AG09309 (cell line): ENCODE measurements at regions not wholly inside any gene's neighbourhood (a gene's known extent, or its start where the extent isn't known, plus 50 kb on each side); places are given as distances from the start of the nearest gene placed in this dataset.
"Not testable (repeated sequence)": the region's sequence is repeated elsewhere in the genome, so short reads cannot be mapped to it uniquely, and the experiment has no call there.

Source experiments
- DNase-seq: peaks from one replicate; pipeline ENCODE4 v3.0.0-alpha.2; 2010; ENCODE audit warnings: low read depth
- H3K4me3 ChIP-seq: 2 replicates; pipeline ENCODE4 v1.5.1; 2011; ENCODE audit warnings: mild to moderate bottlenecking, low read depth, low read length, moderate library complexity; ENCODE audit not compliant: control insufficient read depth
- TF ChIP-seq, protein P1 (sequence below): IDR thresholded peaks from 2 replicates; pipeline ENCODE4 v1.5.1; 2011; ENCODE audit warnings: mild to moderate bottlenecking, low read depth, low read length, inconsistent platforms; ENCODE audit not compliant: insufficient read depth, control insufficient read depth; ENCODE audit errors: missing control alignments

DNA sequence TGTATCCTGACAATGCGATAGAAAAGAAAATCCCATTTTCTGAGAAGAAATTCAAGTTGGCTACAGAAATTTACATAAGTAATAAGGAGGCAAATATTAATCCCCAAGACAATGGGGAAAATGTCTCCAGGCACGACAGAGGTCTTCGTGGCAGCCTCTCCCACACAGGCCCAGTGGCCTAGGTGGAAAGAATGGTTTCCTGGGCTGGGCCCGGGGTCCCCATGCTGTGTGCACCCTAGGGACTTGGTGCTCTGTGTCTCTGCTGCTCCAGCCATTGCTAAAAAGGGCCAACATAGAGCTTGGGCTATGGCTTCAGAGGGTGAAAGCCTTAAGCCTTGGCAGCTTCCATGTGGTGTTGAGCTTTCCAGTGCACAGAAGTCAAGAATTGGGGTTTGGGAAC is 102.5 kb upstream of the LYPLAL1 start:
- TF ChIP-seq, protein P1, sequence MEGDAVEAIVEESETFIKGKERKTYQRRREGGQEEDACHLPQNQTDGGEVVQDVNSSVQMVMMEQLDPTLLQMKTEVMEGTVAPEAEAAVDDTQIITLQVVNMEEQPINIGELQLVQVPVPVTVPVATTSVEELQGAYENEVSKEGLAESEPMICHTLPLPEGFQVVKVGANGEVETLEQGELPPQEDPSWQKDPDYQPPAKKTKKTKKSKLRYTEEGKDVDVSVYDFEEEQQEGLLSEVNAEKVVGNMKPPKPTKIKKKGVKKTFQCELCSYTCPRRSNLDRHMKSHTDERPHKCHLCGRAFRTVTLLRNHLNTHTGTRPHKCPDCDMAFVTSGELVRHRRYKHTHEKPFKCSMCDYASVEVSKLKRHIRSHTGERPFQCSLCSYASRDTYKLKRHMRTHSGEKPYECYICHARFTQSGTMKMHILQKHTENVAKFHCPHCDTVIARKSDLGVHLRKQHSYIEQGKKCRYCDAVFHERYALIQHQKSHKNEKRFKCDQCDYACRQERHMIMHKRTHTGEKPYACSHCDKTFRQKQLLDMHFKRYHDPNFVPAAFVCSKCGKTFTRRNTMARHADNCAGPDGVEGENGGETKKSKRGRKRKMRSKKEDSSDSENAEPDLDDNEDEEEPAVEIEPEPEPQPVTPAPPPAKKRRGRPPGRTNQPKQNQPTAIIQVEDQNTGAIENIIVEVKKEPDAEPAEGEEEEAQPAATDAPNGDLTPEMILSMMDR = no peak
- no peak overlapping the region for H3K4me3 ChIP-seq
- DNase-seq = no peak

DNA sequence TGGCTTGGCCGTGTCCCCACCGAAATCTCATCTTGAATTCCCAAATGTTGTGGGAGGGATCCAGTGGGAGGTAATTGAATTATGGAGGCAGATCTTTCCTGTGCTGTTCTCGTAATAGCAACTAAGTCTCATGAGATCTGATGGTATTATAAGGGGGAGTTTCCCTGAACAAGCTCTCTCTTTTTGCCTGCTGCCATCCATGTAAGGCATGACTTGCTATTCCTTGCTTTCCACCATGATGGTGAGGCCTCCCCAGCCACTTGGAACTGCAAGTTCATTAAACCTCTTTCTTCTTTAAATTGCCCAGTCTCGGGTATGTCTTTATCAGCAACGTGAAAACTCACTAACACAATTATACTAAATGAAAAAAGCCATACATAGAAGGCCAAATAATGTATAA is 101.3 kb upstream of the LYPLAL1 start:
- no peak overlapping the region for H3K4me3 ChIP-seq
- TF ChIP-seq, protein P1 = no peak
- no peak for DNase-seq

DNA sequence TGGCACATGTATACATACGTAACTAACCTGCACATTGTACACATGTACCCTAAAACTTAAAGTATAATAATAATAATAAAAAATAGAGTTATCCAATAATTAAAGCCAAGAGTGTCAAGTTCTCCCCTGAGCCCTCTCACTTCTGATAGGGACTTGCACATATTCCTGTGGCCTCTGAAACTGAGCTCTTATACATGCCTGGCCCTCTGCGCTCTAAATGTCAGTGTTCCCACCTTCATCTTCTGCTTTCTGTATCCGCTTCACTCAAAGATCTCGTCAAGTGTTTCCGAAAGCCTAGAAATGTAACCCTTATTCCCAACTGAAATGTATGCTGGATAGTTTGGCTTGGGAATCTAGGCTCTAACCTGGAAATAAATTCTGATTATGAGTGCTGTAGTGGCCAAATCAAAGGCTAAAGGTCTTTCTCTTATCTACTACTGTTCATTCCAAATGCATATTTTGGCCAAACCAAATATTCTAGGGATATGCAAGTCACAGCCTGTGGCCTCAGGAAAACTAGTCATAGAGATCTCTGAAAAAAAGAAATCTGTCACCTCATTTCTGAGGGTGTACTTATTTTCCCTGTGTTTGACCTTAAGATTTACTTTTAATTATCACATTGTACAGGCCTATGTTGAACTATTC is 99.5 kb upstream of the LYPLAL1 start:
- no peak for DNase-seq
- TF ChIP-seq, protein P1 = no peak
- H3K4me3 ChIP-seq = no peak overlapping the region

DNA sequence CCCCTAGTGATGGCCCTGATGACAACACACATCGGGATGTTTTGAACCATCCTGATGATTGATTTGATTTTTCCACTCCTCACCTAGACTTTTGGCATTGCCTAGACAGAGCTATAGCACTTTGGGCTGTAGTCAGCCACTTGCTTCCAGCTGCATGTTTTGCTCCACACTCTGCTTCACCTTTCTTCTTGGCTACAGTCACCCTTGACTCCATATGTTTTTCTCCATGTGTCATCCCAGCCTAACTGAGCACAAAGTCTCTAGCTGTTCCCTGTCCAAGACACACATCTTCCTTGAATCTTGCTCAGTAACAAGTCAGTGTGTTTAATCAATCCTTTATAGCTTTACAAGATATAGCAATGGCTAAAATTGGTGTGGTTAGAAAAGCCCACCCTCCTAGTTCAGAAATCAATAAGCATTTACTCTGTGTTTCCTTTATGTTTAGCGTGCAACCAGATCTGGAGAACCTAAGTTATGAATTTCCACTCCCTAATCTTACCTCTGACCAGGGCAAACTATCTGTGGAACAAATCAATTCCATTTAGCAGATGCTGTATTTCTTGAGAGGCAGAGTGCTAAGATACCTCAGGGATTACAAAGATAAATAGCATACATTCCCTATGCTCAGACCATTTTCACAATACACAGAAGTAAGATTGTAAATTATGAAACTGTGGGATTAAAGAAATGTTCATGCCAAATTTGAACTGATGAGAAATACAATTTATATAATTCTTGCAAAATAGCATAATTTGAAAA is 98.4 kb upstream of the LYPLAL1 start:
- DNase-seq = no peak
- TF ChIP-seq, protein P1 = no peak
- H3K4me3 ChIP-seq = no peak overlapping the region

DNA sequence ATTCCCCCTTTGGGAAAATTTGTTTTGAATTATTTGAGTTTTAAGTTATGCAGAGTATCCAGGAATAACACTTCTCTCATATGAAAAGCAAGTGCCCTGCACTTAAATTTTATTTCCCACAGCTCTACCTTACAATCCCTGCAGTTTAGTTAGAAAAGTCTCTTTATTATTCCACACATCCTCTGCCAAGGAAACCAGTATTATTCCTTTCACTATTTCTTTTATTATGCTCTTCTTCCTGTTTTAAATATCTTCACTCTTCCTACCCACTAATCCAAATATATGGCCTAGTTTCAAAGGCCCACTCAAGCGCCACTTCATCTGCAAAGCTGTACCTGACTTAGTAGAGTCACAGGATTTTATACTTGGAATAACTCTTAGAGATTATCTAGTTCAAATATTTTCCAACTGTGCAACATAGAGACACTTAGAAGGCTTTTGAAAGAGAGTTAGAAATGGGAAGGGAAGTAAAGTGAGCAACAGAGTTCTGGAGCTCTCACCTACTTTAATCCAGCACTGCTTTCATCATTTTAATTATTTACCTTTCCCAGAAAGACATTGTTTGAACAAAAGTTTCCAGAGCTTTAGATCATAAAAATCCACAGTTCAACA is 97.2 kb upstream of the LYPLAL1 start:
- DNase-seq = no peak
- H3K4me3 ChIP-seq = no peak overlapping the region
- TF ChIP-seq, protein P1 = no peak

DNA sequence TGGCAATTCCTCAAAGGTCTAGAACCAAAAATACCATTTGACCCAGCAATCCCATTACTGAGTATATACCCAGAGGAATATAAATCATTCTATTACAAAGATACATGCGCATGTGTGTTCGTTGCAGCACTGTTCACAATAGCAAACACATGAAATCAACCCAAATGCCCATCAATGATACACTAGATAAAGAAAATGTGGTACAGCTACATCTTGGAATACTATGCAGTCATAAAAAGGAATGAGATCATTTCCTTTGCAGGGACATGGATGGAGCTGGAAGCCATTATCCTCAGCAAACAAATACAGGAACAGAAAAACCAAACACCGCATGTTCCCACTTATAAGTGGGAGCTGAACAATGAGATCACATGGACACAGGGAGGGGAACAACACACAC is 95.9 kb upstream of the LYPLAL1 start:
- DNase-seq, H3K4me3 ChIP-seq: not testable (repeated sequence)
